Fibroblast of gingiva (primary cell): ENCODE measurements at regions not wholly inside any gene's neighbourhood (a gene's known extent, or its start where the extent isn't known, plus 50 kb on each side); places are given as distances from the start of the nearest gene placed in this dataset.
"Not testable (repeated sequence)": the region's sequence is repeated elsewhere in the genome, so short reads cannot be mapped to it uniquely, and the experiment has no call there.

Experiments used
- DNase-seq: peaks from one replicate; pipeline ENCODE4 v3.0.0-alpha.2; 2011; ENCODE audit warnings: low read depth

DNA sequence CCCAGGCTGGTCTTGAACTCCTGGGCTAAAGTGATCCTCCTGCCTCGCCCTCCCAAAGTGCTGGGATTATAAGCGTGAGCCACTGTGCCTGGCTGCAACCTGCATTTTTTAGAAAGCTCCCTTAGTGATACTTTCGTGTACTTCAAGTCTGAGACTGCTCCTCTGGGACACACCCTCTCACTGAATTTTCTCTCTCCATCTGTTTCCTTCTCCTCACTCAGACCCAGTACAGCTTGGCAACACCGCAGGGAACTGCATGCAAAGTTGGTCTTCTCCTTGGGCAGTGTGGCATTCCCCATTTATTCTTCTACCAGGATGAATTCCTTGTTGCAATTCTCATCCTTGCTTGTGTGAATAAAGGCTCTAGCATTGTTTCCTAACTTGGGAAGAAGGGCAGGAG is 175.9 kb downstream of the LPIN1 start:
- DNase-seq = no peak

GRCh38 chr2:11923935-11924334 is 177.5 kb downstream of the LPIN1 start:
- DNase-seq = no peak

GRCh38 chr2:11925295-11926066 is 179.0 kb downstream of the LPIN1 start:
- no peak for DNase-seq

DNA sequence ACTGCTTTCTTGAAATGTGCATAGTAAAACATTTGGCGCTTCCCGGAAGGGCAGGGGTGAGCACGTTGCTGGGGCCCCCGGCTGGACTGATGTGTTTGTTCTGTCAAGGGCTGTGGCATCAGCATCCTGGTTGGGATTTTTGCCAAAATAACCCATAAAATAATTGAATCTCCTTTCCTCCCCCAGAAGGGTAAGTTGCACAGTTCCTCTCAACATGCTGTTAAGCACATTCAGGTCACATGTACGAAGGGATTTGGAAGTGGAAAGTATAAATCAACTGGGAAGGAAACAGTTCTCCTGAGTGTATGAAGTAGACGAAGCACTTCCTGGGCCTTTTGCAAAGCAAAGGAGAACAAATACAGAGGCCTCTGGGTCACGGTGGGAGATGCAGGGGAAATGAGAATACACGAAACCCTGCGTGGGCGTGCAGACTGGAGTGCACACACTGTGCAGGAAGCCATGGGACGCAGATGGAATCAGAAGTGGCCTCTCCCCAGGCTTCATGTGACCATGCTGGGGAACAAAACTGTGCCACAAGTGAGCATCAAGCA is 183.9 kb downstream of the LPIN1 start:
- no peak for DNase-seq

DNA sequence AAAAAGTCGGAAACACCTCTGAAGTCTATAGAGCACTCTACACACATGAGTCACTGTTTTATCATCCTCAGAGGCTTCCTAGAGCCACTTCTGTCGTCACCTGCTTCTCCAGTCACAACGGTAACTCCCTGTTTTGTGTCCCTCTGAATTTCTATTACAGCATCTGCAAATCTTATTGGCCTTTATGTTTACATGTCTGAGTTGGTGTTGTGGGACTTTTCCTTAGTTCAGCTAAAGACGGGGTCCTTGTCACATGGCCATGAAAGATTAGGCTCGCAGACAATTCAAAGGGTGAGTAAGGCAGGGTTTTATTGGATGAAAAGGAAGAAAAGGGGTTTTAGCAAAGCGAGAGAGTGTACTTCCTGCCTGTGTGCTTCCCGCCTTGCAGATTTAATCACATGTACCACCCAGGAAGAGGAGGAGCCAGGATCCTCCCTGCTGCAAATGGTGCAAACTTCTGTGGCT is 185.6 kb downstream of the LPIN1 start:
- DNase-seq = no peak

- no peak for DNase-seq
Observed at GRCh38 chr2:11932962-11933361, 186.5 kb downstream of the LPIN1 start.

DNA sequence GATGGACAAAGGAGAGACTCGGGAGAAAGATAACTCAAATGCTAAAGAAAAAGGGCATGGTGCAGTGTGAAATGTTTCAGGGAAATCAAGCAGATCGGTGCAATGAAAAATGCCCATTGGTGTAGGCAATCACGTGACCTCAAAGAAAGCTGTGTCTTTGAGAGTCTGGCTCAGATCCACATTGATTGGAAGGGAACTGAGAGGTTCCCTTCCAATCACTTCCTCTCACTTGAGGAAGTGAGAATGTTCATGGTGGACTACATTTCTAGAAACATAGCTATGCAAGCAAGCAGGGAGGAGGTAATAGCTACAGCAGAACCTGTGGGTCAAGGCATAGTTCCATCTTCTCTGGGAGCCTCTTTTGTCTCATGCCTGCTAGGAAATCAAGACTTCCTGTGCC is 187.4 kb downstream of the LPIN1 start:
- no peak for DNase-seq

DNA sequence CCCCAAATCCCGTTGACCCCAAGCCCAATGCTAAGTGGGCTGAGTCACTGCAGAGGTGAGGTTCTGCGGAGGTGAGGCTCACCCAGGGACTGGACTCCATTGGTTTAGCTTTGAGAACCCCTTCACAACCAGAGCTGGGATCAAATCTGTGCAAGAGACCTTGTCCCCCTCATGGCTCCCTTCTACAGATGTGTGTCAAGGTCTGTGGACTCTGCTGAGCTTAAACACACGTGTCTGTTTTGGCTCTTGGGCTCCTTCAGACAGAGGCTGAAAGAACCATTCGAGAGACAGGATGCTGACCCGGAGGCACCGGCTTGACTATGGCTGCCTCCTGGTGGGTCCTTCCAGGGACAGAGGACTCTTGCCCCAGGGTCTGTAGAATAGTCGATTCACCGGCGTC is 190.3 kb downstream of the LPIN1 start:
- DNase-seq = no peak

DNA sequence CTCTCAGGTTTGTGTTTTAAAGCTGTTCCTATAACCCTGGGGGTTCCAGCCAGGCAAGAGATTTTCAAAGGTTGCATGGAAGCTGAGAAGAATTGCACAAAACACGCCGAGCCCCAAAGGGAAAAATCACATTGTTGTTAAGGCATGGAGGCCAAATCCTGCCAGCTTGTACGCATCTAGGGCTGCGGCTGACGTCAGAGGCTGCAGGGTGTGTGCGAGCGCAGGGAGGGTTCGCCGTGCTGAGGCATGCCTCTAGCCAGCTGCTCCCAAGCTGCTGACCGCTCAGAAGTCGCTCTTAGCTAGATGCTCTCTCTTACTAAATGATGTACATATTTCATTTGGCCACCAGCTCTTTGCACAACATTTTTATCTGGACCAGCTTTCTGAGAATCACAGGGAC is 191.8 kb downstream of the LPIN1 start:
- no peak for DNase-seq

- DNase-seq = no peak
Observed at GRCh38 chr2:11939523-11939922, 193.1 kb downstream of the LPIN1 start.

GRCh38 chr2:11940121-11940743 is 193.8 kb downstream of the LPIN1 start:
- no peak for DNase-seq

- no peak for DNase-seq
Observed at GRCh38 chr2:11940799-11941198, 194.4 kb downstream of the LPIN1 start.

DNA sequence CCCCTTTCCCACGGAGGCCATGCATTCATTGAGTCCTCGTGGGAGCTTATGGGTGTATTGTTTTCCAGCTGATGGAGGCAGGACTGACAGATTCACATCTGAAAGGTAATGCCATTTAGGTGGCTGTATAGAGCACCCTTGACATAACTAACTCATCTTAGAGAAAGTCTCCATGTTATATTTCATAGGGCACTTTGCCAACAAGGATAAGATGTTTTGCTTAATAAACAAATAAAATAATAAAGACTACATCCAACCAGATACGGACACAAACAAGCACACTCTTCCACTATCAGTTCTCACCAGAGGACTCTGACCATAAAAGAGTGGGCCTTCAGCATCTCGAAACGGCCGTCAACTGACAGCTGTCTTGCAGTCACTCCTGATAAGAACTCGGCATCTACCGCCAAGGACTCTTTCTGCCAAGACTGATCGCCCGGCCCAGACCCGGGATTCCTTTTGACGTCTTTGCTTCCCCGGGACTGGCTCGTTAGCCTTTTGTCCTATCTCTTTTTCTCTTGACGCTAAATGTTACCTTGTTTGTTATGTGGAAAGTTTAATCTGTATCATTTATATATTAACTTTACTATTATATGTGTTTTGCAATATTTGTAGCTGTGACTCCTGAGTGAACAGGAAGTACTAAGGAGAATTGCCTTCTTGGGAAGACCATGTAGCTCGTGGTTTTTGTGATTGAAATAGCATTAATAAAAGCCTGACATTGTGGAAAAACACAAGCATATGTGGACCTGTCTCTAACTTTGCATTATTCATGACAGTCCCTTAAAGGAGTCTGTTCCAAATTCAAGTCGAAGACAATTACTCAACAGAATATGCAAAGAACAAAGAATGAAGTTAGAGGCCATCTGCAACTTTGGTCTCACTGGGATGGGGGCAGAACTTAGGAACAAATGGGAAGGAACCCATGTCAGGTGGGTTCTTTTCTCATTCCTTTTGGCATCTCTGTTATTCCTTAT is 195.1 kb downstream of the LPIN1 start:
- DNase-seq = no peak

- no peak for DNase-seq
Observed at GRCh38 chr2:11942178-11942569, 195.7 kb downstream of the LPIN1 start.

DNA sequence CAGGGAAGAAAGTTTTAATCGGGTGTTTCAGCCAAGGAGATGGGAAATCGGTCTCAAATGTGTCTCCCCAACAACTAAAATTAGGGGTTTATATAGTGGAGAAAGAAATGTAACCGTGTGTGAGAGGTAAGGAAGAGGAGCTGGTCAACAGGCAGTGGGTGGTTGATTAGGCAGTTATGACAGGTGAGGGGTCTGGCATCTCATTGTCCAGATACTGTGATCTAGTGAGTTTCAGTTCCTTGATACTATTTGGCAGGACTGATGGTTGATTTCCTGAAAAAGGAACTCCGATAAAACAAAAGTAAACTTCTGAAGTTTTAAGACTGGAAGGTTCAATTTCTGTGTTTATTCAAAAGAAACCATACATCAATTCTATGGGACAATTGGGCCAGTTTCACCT is 197.9 kb downstream of the LPIN1 start:
- no peak for DNase-seq

GRCh38 chr2:11945139-11946126 is 199.0 kb downstream of the LPIN1 start:
- DNase-seq = no peak

DNA sequence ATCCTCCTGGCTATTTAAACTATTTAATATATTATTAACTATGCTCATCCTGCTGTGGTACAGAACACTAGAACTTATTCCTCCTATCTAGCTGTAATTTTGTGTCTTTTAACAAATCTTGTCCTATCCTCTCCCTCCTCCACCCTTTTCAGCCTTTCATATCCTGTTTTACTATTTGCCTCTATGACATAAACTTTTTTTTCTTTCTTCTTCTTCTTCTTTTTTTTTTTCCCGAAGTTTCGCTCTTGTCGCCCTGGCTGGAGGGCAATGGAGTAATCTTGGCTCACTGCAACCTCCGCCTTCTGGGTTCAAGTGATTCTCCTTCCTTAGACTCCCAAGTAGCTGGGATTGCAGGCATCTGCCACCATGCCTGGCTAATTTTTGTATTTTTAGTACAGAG is 201.5 kb downstream of the LPIN1 start:
- no peak for DNase-seq

DNA sequence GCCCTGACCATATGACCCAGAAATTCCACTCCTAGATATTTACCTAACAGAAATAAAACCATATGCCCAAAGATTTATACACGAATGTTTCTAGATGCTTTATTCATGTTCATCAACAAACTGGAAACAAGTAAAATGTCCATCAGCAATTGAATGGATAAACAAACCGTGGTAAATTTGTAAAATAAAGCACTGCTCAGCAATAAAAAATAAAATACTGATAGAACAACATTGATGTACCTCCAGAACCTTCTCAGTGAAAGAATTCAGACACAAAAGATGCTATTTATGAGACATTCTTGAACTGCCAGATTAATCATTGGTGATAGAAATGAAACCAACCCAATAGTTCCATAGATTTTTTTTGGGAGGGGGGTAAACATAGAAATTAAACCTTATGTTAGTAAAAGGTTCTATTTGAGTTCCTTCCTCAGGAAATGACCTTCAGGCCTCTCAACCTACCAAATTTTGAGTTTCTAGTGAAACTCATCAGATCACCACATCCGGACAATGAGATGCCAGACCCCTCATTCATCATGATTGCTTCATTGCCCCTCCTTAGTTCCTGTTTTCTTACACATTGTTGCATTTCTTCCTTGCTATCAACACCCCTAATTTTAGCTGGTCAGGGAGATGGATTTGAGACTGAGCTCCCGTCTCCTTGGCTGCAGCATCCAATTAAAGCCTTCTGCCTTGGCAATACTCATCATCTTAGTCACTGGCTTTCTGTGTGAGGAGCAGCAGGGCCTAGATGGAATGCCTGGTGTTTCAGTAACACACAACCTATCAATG is 203.5 kb downstream of the LPIN1 start:
- DNase-seq = no peak

DNA sequence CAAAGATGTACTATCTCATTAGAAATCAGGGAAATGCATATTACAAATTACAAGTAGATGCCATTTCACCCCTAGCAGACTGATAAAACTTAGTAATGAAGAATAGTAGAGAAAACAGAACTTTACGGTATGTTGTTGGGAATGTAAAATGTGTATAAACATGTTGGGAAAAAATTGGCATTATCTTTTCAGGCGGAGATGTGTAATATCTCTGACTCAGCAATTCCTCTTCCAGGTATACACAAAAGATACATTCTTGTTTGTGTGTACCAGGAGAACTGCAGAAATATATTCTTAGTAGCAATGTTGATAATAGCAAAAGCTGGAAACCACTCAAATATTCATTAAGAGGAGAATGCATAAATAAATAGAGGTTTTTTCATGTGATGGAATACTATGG is 204.5 kb downstream of the LPIN1 start:
- DNase-seq = no peak

- DNase-seq = not testable (repeated sequence)
Observed at GRCh38 chr2:11951492-11951891, 205.1 kb downstream of the LPIN1 start.
